ENCODE measurements at regions not wholly inside any gene's neighbourhood (a gene's known extent, or its start where the extent isn't known, plus 50 kb on each side); places are given as distances from the start of the nearest gene placed in this dataset.
A peak's percentile ranks its signal among the peaks of the same experiment; 100 is the strongest.

- no peak for DNase-seq
Observed at GRCh38 chr10:131844529-131845084, 56.2 kb upstream of the PPP2R2D start.

GRCh38 chr10:131845505-131846239 lies 55.1 kb upstream of the PPP2R2D start:
- no peak for DNase-seq

GRCh38 chr10:131846240-131847101 lies 54.3 kb upstream of the PPP2R2D start:
- DNase-seq: no peak

GRCh38 chr10:131847241-131847783 lies 53.5 kb upstream of the PPP2R2D start:
- DNase-seq: no peak

- DNase-seq: no peak
Observed at GRCh38 chr10:131848296-131848695, 52.5 kb upstream of the PPP2R2D start.

- DNase-seq: no peak
Observed at GRCh38 chr10:131848741-131849590, 51.8 kb upstream of the PPP2R2D start.

- DNase-seq: no peak
Observed at GRCh38 chr10:131849591-131850382, 51.0 kb upstream of the PPP2R2D start.

- DNase-seq: peak; percentile 19
Observed at GRCh38 chr10:131850383-131850870, 50.4 kb upstream of the PPP2R2D start.
